ENCODE measurements at regions not wholly inside any gene's neighbourhood (a gene's known extent, or its start where the extent isn't known, plus 50 kb on each side); places are given as distances from the start of the nearest gene placed in this dataset.

DNA sequence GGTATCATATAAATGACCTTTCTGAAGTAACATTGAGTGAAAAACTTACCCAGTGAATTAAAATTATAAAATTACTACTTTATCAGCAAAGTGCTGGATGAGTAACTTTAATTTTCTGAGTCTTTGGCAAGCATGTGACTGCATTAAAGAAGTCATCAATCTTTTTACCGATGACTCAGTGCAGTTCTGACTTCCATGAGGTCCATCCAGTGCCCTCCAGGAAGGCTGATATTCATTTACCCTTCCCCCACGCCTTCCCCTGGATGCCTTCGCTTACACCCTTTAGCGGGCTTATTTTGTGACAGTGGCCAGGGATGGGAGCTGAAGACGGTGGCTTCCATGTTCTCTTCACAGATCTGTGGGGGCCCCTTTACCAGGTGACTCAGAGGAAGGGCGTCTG is 572.9 kb upstream of the PFKP start:
- no peak for DNase-seq

DNA sequence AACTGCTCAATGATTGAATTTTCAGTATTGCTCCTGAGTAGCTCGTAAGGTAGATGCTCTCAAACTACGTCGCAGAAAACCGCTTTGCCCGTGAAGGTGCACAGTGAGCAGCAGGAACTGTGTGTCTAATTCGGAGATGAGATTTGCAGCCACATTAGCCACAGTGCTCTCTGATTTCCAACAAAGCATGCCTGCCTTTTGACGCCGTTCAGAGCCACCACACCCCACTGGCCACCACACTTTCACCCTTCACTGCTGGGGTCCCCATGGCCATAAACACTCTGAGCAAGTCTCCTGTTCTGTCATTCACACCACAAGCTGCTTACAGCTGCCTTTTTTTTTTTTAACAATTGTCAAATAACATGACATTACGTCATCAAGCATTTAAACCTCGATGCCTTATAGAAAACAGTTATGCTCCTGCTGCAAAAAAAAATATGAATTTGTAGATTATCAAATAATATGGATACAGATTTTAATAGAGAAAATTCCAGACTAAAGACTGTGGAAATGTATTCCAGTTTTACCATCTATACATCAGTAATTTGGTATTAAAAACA is 578.8 kb upstream of the PFKP start:
- no peak for DNase-seq

DNA sequence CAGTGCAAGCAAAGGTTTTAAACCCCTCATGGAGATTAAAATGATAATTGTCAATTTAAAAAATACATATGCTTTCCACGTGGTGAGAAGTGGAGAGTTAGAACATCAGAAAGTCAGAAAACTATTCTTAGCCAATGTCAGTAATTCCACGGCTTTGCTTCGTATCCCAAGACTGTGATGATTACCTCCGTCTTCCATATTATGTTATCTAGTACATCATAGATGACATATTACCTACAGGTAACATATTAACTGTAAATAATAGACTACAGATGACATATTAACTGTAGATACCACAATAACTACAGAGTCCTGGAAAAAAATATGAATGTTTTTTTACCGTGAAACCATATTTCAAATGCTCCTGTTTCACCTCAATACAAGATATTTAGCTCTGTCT is 579.4 kb upstream of the PFKP start:
- no peak for DNase-seq

DNA sequence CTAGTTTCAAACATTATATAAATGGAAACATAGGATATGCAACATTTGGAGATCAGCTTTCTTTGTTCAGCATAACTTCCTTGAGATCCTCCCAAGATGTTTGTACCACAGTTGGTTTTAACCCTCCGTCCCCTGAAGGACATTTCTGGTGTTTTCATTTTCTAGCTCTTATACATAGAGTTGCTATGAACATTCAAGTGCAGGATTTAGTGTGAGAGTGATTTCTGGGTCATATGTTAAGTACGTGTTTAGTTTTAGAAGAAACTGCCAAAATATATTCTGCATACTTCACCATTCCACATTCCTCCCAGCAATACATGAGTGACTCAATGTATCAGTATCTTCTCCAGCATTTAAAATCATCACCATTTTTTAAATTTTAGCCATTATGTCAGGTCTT is 588.7 kb upstream of the PFKP start:
- no peak for DNase-seq

DNA sequence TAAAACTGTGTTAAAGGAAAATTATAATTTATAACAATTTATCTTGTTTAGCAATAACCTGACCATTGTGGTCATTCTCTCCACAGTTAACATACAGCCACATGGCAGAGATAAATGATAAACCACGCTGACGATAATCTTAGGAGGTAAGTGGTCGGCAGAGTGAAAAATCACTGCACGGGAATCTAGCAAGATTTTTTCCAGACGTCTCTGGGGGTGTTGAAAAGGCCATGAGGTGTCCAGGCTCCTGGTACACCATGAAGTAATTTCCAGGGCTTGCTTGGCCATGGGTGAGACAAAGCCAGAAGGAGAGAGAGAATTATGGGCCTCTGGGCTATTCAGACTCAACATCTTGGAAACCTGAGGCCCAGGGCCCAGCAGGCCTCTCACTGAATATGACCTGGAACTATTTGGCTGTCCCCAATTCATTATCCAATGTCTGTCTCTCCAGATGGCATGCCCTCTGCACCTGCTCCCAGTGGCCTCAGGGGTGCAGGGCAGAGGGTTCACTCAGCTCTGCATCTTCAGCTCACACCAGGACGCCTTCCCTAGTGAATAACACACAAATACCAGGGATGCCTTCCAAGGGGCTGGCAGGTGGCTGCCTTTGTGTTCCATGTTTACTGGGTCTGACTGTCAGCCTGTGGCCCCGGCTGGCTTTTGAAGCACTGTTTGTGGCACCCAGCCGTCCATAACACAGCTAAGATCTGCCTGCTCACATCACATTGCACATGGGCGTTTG is 590.4 kb upstream of the PFKP start:
- DNase-seq, result no peak

DNA sequence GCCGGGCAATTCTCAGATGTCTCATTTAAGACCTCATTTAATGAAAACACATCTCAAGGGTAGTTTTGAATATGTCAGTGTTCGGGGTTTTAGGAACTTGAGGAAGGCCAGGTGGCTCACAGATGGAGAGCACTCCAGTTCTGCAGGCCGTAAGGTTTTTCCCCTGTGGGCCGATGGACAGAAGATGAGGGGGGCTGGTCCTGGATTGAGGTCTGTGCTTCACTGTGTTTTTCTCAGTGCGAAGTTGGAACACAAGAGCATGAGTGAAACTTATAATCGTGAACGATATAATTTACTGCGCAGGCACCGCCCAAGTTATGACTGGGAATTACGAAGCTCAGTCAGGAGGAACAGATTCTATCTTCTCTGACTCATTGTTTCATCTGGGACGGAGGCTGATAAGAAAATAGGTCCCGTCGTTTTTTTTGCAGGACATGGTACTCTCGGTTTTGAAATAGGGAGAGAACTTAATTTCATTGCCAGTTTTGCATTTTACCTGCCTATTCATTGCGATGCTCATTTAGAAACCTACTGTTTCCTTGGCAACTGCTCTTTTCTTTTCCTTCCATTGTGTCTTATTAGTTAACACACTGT is 591.0 kb upstream of the PFKP start:
- DNase-seq, result no peak

DNA sequence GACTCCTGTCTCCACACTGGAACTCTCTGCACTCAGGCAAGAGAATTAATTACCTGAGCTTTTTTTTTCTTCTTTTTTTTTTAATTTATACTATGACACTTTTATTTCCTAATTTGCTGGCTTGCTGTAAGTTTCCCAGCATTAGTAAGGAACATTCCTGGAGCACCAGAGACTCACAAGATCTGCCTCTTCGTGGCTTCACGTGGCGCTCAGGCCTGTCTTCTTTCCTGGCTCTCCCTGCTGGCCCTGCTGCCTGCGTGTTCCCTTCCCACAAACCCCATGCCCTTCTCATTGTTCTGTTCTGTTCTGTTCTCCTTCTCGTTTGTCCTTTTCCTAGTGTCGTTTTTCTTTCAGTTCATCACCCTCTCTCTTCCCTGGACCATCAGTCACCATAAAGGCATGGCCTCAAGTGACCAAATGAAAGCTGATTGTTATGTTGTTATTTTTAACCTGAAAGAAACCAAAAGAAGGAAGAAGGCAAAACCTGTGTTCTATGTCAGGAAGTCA is 591.6 kb upstream of the PFKP start:
- DNase-seq, result no peak

DNA sequence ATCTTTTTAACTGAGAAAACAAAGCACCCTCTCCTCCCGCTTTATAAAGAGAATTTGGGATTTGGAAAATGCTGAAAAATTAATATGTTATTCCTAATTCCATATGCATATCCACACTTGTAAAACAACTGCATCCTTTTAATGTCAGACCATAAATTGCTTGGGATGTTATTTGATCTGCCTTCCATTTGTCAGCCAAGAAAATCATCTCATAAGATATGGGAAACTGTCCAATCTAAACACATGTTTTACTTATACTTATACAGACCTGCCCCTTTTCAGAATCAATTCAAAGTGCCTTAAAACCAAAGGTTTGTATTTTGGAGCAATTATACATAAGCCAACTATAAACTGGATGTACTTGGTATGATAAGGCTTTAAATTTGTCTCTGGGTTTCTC is 595.5 kb upstream of the PFKP start:
- DNase-seq, result no peak

DNA sequence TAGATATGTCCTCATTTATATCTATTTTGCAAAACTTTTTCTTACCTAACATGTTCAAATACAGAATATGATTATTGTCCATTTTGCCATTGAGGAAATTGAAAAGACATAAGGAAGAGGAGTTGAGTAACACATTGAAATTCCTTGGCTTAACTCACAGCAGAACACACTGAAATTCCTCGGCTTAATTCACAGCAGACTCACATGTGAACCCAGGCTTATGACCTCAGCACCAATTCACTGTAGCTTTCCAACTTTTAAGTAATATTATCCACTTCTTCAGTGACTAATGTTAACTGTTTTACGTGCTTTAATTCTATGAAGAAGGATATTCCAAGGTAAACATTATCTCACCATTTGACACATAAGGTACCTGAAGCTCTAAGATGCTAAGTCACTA is 597.5 kb upstream of the PFKP start:
- no peak for DNase-seq

DNA sequence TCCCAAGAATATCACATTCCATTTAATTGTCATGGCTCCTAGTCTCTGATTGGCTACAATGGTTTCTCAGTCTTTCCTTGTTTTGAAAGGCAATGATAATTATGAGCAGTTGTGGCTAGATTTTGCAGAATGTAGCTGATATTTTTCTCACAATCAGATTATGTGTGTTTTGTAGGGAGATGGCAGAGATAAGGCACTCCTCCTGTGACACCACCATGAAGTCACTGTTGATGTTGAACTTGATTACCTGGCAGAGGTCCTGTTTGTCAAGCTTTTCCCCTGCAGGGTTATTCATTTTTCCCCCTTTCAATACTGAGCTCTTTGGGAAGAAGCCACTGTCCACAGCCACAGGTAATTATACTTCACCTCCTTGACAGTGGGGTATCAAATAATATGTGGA is 602.9 kb upstream of the PFKP start:
- DNase-seq, result no peak

DNA sequence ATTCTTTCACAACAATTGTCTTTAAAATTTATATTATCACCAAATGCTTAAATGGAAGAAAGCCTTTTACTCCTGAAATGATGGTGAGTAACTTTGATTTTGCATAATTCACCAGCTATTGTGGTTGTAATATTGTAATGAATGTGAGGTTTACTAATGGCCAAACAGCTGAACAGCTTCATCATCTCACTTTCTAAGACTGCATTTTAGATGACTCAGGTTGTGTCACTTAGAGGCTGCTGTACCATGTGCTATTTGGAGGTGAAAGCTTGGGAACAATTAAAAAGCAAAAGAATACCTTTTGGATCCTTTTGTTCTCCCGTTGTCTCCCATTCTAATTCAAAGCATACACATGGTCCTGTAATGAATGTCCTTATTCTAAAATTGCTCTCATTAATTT is 604.0 kb upstream of the PFKP start:
- DNase-seq, result no peak

DNA sequence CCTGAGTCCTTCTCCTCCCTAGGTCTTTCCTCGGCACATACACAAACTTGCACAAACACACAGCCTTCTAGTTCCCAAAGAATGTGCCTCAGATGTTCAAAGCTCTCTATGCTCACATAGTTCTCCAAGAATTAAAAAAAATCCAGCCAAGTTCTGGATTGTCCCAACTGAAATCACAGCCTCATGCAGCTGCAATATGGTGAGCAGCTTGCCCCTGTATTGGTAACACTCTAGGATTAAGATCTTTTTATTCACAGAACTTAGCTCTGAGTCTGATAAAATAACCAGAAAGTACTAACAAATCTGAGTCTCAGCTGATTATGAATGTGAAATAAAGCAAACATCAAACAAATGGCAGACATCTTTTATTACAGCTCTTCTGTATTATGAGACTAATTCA is 604.8 kb upstream of the PFKP start:
- no peak for DNase-seq

DNA sequence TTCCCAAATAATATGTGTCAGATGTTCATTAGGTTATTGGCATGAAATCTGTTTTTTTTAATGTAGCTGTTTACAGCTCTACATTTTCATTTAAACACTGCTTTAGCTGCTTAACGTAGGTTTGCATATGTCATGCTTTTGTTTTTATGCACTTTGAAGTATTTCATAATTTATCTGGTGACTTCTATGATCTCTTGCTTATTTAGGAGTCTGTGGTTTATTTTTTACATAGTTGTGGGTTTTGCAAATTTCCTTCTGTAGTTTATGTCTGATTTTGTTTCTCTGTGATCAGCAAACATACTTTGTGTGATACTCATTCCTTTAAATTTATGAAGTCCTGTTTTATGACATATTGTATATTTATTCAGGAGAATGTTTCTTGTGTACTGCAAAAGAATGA is 606.5 kb upstream of the PFKP start:
- DNase-seq, result no peak

DNA sequence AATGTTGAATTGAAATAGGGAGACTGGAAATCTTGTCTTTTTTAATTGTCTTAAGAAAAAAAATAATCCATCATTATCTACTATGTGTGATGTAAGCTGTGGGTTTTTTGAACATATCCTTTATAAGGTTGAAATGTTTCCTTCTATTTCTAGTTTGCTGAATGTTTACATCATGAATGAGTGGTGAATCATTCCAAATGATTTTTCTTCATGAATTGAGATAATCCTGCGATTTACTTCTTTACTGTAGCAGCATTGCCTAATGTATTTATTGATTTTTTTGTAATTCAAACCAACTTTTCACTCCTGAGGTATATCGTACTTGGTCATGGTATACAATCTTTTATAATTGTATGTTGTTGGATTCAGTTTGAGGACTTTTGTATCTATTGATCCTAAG is 607.6 kb upstream of the PFKP start:
- no peak for DNase-seq

DNA sequence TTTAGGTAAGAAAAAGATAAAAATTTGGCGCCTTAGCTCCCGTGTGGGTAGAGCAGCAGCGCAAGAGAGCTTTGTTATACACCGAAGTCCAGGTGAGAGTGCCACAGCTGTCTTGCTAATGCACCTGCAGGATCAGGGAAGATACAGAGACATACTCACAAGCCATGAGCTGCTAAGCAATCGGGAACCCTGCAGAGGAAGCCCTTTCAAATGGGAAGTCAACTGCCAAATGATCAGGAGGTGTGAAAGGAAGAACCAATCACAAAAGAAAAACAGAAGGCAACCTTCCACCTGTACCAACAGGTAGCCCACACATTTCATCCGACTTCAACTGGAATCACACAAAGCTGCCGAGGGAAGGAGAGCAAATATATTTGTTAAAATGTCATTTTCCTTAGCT is 610.5 kb upstream of the PFKP start:
- no peak for DNase-seq

DNA sequence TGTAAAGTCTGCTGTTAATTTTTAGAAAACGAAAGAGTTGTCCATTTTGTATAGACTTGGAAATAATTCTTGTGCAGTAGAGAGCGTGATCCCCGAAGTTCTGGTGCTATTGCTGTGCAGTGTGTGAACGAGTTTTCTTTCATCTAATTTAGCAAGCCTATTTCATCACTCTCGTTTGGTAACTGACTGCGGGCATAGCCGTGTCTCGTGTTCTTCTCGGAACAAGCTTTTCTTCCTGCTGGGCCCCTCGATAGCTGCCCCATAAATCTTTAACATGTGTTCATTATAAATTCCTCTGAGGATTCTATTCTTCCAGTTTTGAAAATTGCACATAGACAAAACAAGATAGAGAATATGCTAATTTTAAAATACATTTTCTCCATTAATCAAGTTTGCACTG is 622.0 kb upstream of the PFKP start:
- no peak for DNase-seq

DNA sequence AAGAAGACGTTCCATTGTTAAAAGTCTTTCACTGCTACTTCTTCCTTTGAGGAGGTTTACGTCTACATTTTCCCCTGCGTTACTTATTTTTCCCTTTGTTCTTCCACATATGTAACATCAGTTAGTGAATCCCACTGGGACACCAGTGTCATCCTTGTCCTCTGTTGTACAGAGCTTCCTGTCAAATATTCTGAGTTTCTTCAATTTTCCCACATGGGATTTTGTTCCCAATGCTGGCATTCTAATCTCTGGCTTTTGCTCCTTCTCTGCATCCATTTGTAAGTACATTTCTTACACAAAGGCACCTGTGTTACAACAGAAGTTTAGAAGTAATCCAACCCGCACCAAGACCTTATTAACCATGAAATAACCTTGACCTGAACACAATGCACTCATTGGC is 627.4 kb upstream of the PFKP start:
- no peak for DNase-seq

DNA sequence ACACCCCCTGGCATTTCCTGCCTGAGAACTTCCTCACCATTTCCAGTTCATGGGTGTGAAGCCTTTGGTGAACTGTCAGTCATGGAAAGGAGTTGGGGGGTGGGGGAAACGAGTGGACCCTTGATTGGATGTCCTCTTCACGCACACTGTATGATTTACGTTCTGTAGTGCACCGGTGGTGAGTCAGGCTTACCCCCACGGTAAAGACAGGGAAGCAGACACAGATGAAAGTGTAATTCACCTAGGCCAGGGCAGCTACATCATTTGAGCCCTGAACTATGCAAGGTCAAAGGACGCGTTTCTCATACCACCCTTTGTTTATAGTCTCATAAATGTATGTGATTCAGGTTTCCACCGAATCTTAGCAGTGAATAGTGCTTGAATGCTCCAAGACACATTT is 628.3 kb upstream of the PFKP start:
- DNase-seq, result no peak

DNA sequence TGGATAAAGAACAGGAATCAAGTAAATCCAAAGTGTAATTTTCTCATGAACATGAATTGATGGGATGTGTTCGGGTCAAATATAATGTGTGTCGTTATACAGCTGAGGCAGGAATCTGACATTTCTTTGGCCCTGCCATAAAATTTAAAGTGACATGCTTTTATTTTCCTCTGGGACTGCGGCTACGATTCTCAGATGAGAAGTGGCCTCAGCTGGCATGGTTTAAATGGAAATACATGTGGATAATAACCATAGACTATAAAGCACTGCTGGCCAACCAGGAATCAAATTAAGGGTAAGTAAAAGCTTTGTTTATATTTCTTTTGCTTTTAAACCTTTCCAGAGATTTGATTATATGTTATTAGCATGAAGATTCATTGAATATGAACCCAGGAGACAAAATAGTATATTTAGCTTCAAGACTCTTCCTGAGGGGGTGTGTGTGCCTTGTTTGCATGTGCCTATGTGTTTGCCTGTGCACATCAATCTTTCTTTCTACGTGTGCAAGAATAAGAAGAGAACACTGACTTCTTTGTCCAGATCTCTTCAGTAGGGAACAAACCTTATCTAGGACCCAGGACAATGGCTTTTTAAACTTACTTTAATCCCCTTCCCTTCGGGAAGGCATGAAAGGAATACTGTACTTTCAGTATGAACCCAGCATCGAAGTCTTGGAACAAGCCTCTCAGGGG is 629.0 kb upstream of the PFKP start:
- no peak for DNase-seq

DNA sequence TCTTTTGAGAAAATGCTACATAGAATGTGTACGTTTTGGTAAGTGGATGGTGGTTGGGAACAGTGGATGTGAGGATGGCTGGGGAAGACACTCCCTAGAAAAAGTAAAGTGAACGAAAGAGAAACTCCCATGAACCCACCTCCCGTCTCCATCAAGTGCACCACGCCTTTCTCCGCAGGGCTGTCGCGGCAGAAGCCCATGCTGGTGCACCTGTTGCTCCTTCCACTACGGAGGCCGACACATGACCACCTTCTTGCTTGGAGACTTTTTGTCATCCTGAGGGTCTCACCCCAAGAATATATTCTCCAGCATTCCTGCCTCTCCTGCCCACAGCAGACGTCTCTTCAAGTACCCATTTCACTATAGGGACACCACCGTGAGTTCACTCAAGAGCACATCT is 630.4 kb upstream of the PFKP start:
- no peak for DNase-seq

DNA sequence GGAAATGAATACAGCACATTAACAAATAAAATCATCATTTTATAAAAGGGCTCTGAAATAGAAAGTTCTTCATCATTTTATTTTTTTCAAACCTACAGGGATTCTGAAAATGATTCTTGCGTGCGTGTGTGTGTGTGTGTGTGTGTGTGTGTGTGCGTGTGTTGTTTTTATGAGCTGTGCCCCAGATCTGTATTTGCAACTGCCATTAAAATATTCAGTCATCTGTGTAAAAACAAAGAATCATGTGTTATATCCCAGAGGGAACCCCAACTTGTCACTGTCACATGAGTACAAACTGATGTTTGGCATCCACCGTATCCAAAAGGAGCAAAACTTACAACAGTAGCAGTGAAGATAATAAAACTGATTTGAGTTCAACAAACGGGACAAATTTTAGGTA is 635.4 kb upstream of the PFKP start:
- DNase-seq, result no peak

DNA sequence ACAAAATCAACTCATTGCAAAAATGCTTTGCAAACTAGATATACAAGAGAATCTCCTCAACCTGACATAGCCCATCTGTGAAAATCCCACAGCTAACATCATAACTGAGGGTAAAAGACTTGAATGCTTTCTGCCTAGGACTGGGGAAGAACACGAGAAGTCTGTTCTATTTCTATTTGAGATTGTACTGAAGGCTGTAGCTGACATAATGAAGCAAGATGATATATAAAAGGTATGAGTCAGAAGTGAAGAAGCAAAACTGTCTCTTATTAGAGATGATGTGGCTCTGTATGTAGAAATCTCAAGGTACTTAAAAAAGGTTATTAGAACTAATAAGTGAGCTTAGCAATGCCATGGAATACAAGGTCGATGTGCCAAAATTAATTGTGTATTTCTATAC is 639.9 kb upstream of the PFKP start:
- DNase-seq, result no peak

DNA sequence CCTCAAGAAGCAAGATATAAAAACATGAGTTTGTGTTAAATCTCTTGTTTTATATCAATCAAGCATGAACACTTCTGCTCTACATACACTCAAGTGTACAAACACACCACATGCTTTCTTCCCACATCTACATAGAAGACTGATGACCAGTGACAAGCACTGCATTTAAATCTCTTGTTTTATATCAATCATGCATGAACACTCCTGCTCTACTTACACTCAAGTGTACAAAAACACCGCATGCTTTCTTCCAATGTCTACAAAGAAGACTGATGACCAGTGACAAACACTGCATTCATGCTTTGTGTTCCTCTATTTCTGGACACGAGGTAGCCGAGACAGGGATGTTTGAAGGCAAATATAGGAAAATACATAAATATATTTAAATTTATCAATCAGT is 642.0 kb upstream of the PFKP start:
- no peak for DNase-seq

DNA sequence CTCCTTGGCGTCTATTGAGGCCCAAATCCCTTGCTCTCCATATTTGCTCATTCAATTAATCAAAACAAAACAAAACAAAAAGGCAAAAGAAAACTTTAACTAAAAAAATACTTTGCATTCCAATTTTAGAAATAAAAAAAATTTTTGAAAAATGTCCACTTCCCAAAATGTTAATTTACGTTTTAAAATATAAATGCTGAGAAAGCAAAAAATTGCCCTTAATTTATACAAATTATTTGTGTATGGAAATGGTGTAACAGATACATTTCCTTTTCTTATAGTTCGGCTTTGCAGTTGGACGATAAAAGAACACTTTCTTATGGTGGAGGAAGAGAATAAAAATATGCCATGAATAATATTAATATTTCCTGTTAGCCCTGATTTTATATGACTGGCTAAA is 652.8 kb upstream of the PFKP start:
- no peak for DNase-seq
